CD4-positive, alpha-beta T cell (primary cell): ENCODE measurements at regions not wholly inside any gene's neighbourhood (a gene's known extent, or its start where the extent isn't known, plus 50 kb on each side); places are given as distances from the start of the nearest gene placed in this dataset.
"Not testable (repeated sequence)": the region's sequence is repeated elsewhere in the genome, so short reads cannot be mapped to it uniquely, and the experiment has no call there.

Source experiments
- ATAC-seq: fragments of 200-7000 bp; cut with Tn5 transposase; one replicate; pipeline ENCODE4 v1.10.0; 2022; ENCODE audit warnings: mild to moderate bottlenecking; ENCODE audit not compliant: poor library complexity
- CTCF ChIA-PET: fragments of 350-600 bp; sonication (Branson Sonifier 250); formaldehyde crosslinking; loops from one replicate; lab custom pipeline; 2021; ENCODE audit warnings: antibody characterized with exemption, inconsistent platforms; lab: Charles Lee
- POLR2A ChIA-PET: fragments of 350-600 bp; sonication (Branson Sonifier 250); formaldehyde crosslinking; loops from one replicate; lab custom pipeline; 2021; ENCODE audit warnings: antibody characterized with exemption, inconsistent platforms; lab: Charles Lee
- DNase-seq, 14 experiments: peaks; one replicate each; pipeline ENCODE4 v3.0.0-alpha.2; 2013 to 2020; ENCODE audit warnings: mixed read lengths in 2 of 14
- H3K27ac ChIP-seq, 2 donors: one replicate each; pipeline versions ENCODE4 v1.5.1 to v1.7.0; 2013; ENCODE audit warnings: low read length in 2 of 2, low read depth in 1 of 2, mild to moderate bottlenecking in 1 of 2
- H3K27me3 ChIP-seq, 2 experiments: 1 replicate in 1 of 2; 2 replicates in 1 of 2; pipeline versions ENCODE4 v1.6.1 to v1.7.0; 2013; ENCODE audit warnings: low read length in 2 of 2, control low read depth in 1 of 2, mild to moderate bottlenecking in 1 of 2, moderate library complexity in 1 of 2; ENCODE audit not compliant: insufficient read depth in 2 of 2, control insufficient read depth in 1 of 2
- H3K36me3 ChIP-seq: one replicate; pipeline ENCODE4 v1.6.1; 2013; ENCODE audit warnings: low read length, control low read depth; ENCODE audit not compliant: insufficient read depth
- H3K4me1 ChIP-seq: one replicate; pipeline ENCODE4 v1.6.1; 2013; ENCODE audit warnings: low read length, control low read depth; ENCODE audit not compliant: insufficient read depth
- H3K4me3 ChIP-seq: one replicate; pipeline ENCODE4 v1.5.1; 2013; ENCODE audit warnings: mild to moderate bottlenecking, low read length, moderate library complexity
- H3K9me3 ChIP-seq, 2 experiments: 1 replicate in 1 of 2; 2 replicates in 1 of 2; pipeline versions ENCODE4 v1.6.1 to v1.7.0; 2013; ENCODE audit warnings: low read length in 2 of 2, mild to moderate bottlenecking in 2 of 2, control low read depth in 1 of 2, moderate library complexity in 1 of 2; ENCODE audit not compliant: control insufficient read depth in 1 of 2, insufficient read depth in 1 of 2
- H3K27ac Mint-ChIP-seq: one replicate; pipeline ENCODE4 v1.8.0; 2020; ENCODE audit warnings: mixed read lengths
- H3K27me3 Mint-ChIP-seq: one replicate; pipeline ENCODE4 v1.8.0; 2021; ENCODE audit warnings: mixed read lengths
- H3K36me3 Mint-ChIP-seq: one replicate; pipeline ENCODE4 v1.8.0; 2021; ENCODE audit warnings: low read depth, mixed read lengths
- H3K4me1 Mint-ChIP-seq: one replicate; pipeline ENCODE4 v1.8.0; 2021; ENCODE audit warnings: low read depth, mixed read lengths
- H3K4me3 Mint-ChIP-seq: one replicate; pipeline ENCODE4 v1.8.0; 2020; ENCODE audit warnings: mild to moderate bottlenecking, mixed read lengths
- H3K9me3 Mint-ChIP-seq: one replicate; pipeline ENCODE4 v1.8.0; 2020; ENCODE audit warnings: mixed read lengths
- intact Hi-C, 2 experiments: fragments of 100-400 bp; cut with DNase I in 1 of 2; cut with micrococcal nuclease in 1 of 2; formaldehyde crosslinking; loops; one replicate each; pipeline versions ENCODE4 v1.15.1 to v1.9.0; 2023 to 2025; cut with DNase I, micrococcal nuclease
- TF ChIP-seq, protein P1 (sequence below): fragments of 200-600 bp; IDR thresholded peaks from one replicate; pipeline ENCODE4 v1.8.0; 2022; ENCODE audit warnings: antibody characterized with exemption, mild to moderate bottlenecking

DNA sequence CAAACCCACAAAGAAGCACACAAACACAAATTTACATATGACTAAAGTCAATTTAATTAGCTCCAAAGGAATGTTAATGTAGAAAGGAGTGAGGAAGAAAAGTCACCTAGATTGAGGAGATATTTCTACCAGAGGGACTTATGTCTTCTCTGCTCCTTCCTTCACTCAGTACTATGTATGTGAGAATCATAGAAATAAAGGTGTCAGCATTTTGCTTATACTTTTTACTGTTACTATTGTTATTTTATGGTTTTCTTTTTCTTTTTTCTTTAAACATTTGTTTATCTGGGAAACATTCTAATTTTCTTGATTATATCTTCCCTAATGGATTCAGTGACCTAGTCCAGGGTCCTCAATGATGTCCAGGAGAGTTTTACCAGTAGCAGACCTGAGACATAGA is 511.9 kb upstream of the NCAM2 start:
- H3K4me1 ChIP-seq, result no peaks in the 10 kb centered on the region
- H3K4me1 Mint-ChIP-seq, result no peaks in the 10 kb centered on the region
- ATAC-seq, result no peak
- TF ChIP-seq, protein P1, sequence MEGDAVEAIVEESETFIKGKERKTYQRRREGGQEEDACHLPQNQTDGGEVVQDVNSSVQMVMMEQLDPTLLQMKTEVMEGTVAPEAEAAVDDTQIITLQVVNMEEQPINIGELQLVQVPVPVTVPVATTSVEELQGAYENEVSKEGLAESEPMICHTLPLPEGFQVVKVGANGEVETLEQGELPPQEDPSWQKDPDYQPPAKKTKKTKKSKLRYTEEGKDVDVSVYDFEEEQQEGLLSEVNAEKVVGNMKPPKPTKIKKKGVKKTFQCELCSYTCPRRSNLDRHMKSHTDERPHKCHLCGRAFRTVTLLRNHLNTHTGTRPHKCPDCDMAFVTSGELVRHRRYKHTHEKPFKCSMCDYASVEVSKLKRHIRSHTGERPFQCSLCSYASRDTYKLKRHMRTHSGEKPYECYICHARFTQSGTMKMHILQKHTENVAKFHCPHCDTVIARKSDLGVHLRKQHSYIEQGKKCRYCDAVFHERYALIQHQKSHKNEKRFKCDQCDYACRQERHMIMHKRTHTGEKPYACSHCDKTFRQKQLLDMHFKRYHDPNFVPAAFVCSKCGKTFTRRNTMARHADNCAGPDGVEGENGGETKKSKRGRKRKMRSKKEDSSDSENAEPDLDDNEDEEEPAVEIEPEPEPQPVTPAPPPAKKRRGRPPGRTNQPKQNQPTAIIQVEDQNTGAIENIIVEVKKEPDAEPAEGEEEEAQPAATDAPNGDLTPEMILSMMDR, result no peak
- CTCF ChIA-PET, result no interaction called here
- H3K9me3 ChIP-seq, result peaks cover 0 to 12% of the 10 kb centered on the region in 2 experiments
- H3K4me3 ChIP-seq, result no peak overlapping the region
- H3K27ac Mint-ChIP-seq, result no peak overlapping the region
- H3K9me3 Mint-ChIP-seq, result peaks cover 3% of the 10 kb centered on the region
- no peak overlapping the region for H3K27ac ChIP-seq
- H3K4me3 Mint-ChIP-seq, result no peak overlapping the region
- no peaks in the 10 kb centered on the region for H3K27me3 ChIP-seq
- H3K36me3 ChIP-seq, result no peaks in the 10 kb centered on the region
- no peaks in the 10 kb centered on the region for H3K27me3 Mint-ChIP-seq
- POLR2A ChIA-PET, result interaction anchor here (0.7 kb wide), 1 partner anchor 304 kb away, joined by 3 read pairs; no protein-coding TSS in a partner anchor
- intact Hi-C loops, result no loop called here
- H3K36me3 Mint-ChIP-seq, result no peaks in the 10 kb centered on the region
- no peak for DNase-seq

- H3K4me1 Mint-ChIP-seq, H3K36me3 Mint-ChIP-seq, H3K36me3 ChIP-seq, intact Hi-C loops, H3K4me3 Mint-ChIP-seq, H3K27ac Mint-ChIP-seq, DNase-seq, H3K27ac ChIP-seq, H3K4me1 ChIP-seq, H3K27me3 Mint-ChIP-seq, POLR2A ChIA-PET, CTCF ChIA-PET, H3K27me3 ChIP-seq, ATAC-seq, H3K4me3 ChIP-seq: not testable (repeated sequence)
- peaks cover 33% of the 10 kb centered on the region for H3K9me3 Mint-ChIP-seq
- H3K9me3 ChIP-seq, result peaks cover 18 to 21% of the 10 kb centered on the region in 2 experiments
These were observed 495.3 kb upstream of the NCAM2 start for GRCh38 chr21:20502915-20503314.

GRCh38 chr21:20507783-20508182 is 490.4 kb upstream of the NCAM2 start:
- POLR2A ChIA-PET, result no interaction called here
- H3K4me1 Mint-ChIP-seq, result no peaks in the 10 kb centered on the region

More at GRCh38 chr21:20507783-20508182, 490.4 kb upstream of the NCAM2 start:
- Mint-ChIP-seq H3K9me3 (peaks cover 18% of the 10 kb centered on the region), H3K4me3 (no peak overlapping the region), H3K27me3 (no peaks in the 10 kb centered on the region), H3K36me3 (no peaks in the 10 kb centered on the region), H3K27ac (no peak overlapping the region)
- TF ChIP-seq, protein P1, result no peak
- H3K9me3 ChIP-seq, result peaks cover 12 to 27% of the 10 kb centered on the region in 2 experiments
- no peak for DNase-seq
- ATAC-seq, result no peak
- no peaks in the 10 kb centered on the region for H3K36me3 ChIP-seq
- no peaks in the 10 kb centered on the region for H3K4me1 ChIP-seq
- intact Hi-C loops, result no loop called here
- no peak overlapping the region for H3K27ac ChIP-seq
- no peaks in the 10 kb centered on the region for H3K27me3 ChIP-seq
- no peak overlapping the region for H3K4me3 ChIP-seq
- CTCF ChIA-PET, result no interaction called here
